ENCODE measurements at regions not wholly inside any gene's neighbourhood (a gene's known extent, or its start where the extent isn't known, plus 50 kb on each side); places are given as distances from the start of the nearest gene placed in this dataset.

DNA sequence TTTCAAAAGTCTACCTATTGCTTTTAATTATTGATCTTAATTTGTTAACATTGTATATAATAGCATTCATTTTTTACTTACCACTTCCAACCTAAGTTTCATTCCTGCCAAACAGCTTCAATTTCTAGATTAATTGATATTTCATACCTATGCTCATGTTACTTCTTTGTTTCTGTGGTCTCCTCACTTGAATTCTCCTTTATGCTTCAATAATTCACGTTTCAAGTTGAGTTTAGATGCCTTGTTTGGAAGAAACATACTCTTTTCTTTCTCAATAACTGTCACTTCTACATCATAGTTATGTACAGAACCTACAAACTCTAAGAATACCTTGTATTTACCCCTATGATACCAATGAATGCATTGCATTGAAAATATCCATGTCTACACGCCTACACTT lies 862.2 kb upstream of the LRATD1 start:
- no peak for DNase-seq (ENCODE audit: low read depth in 1 of 2, low spot score in 1 of 2)
- TF ChIP-seq, protein P1, sequence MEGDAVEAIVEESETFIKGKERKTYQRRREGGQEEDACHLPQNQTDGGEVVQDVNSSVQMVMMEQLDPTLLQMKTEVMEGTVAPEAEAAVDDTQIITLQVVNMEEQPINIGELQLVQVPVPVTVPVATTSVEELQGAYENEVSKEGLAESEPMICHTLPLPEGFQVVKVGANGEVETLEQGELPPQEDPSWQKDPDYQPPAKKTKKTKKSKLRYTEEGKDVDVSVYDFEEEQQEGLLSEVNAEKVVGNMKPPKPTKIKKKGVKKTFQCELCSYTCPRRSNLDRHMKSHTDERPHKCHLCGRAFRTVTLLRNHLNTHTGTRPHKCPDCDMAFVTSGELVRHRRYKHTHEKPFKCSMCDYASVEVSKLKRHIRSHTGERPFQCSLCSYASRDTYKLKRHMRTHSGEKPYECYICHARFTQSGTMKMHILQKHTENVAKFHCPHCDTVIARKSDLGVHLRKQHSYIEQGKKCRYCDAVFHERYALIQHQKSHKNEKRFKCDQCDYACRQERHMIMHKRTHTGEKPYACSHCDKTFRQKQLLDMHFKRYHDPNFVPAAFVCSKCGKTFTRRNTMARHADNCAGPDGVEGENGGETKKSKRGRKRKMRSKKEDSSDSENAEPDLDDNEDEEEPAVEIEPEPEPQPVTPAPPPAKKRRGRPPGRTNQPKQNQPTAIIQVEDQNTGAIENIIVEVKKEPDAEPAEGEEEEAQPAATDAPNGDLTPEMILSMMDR (IDR thresholded peaks at IDR 0.05; ENCODE audit: low read depth, low read length), result no peak
- Histone ChIP-seq H3K9me3 (ENCODE audit: low read depth) (no peaks in the 10 kb centered on the region), H3K36me3 (no peaks in the 10 kb centered on the region), H3K27ac (no peak overlapping the region), H3K4me1 (ENCODE audit: low read depth) (no peaks in the 10 kb centered on the region), H3K4me3 (no peak overlapping the region), H3K27me3 (no peaks in the 10 kb centered on the region)

DNA sequence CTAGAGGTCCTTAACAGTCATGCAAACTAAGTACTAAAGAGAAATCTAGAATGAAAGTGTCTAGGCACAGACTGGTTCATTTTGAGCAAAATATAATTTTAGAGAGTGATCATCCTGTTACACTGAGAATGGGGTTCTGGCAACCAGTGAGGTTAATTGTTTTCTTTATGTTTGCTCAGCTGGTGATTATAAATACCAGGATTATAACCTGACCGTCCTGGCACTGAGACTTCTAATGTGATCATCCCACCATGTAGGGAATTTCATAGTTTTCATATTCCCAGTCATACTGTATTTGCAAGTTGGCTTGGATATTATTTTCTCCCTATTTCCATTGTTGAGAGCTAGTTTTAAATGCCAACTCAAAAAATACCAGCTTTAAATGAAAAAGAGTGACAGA lies 852.5 kb upstream of the LRATD1 start:
- no peaks in the 10 kb centered on the region for H3K36me3 ChIP-seq
- no peaks in the 10 kb centered on the region for H3K27me3 ChIP-seq
- no peak for DNase-seq (ENCODE audit: low read depth in 1 of 2, low spot score in 1 of 2)
- H3K4me3 ChIP-seq, result no peak overlapping the region
- H3K9me3 ChIP-seq (ENCODE audit: low read depth), result no peaks in the 10 kb centered on the region
- no peaks in the 10 kb centered on the region for H3K4me1 ChIP-seq (ENCODE audit: low read depth)
- no peak overlapping the region for H3K27ac ChIP-seq
- TF ChIP-seq, protein P1 (IDR thresholded peaks at IDR 0.05; ENCODE audit: low read depth, low read length), result no peak

DNA sequence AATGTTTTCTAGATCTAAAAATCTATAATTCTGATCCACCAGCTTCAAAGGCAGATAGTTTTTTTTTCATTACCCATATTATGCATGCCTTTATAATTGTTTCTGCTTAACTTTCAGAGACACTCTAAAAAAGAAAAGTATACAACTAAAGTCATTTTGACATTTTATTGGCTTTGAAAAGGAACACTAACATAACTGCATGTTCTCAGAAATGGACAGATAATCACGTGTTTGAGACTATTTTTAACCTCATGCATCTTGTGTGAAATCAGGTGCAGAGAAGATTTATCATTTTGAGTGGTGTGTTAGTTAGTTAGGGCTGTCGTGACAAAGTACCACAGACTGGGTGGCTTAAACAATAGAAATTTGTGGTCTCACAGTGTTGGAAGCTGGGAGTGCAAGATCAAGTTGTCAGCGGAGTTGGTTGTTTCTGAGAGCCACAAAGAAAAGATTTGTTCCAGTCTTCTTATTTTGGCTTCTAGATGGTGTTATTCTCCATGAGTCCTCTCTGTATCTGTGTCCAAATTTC lies 841.4 kb upstream of the LRATD1 start:
- H3K36me3 ChIP-seq, result no peaks in the 10 kb centered on the region
- no peak overlapping the region for H3K4me3 ChIP-seq
- TF ChIP-seq, protein P1 (IDR thresholded peaks at IDR 0.05; ENCODE audit: low read depth, low read length), result no peak
- H3K27me3 ChIP-seq, result no peaks in the 10 kb centered on the region
- H3K9me3 ChIP-seq (ENCODE audit: low read depth), result no peaks in the 10 kb centered on the region
- no peaks in the 10 kb centered on the region for H3K4me1 ChIP-seq (ENCODE audit: low read depth)
- no peak for DNase-seq (ENCODE audit: low read depth in 1 of 2, low spot score in 1 of 2)
- no peak overlapping the region for H3K27ac ChIP-seq

DNA sequence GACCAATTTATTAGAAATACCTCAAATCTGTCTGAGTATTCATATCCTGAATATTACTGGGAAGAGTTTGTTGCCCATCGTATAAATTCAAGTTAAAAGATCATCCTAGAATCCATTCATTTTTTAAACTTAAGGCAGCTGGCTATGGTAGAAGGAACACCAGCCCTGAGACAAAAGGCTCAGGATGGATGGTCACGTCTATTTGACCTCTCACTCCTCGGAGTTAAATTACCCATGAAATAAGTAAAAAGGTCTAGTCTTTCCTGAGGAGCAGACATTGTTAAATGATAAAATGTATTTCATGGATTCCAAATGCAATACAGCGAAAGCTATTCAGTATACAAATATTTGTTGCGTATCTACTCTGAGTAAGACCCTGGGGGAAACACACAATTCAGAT lies 826.0 kb upstream of the LRATD1 start:
- no peaks in the 10 kb centered on the region for H3K36me3 ChIP-seq
- no peak for DNase-seq (ENCODE audit: low read depth in 1 of 2, low spot score in 1 of 2)

DNA sequence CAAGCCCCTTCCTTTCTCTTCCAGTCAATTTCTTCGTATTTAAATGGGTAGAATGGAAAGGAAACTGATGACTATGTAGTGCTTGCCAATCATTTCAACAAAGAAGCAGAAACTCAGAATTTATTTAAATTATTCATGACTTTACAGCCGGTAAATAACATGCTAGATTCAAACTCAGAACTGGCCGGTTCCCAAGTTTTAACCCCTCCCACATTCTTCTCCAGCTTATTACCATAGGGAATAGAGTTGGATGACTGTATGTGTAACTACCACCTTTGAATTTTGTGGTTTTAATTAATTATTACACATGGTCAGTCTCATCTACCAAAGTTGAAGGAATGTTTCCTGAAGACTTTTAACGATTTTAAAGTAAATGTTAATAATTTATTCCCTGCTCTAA lies 819.3 kb upstream of the LRATD1 start:
- TF ChIP-seq, protein P1 (IDR thresholded peaks at IDR 0.05; ENCODE audit: low read depth, low read length), result no peak
- Histone ChIP-seq H3K4me1 (ENCODE audit: low read depth) (no peaks in the 10 kb centered on the region), H3K4me3 (no peak overlapping the region), H3K27me3 (no peaks in the 10 kb centered on the region), H3K27ac (no peak overlapping the region), H3K9me3 (ENCODE audit: low read depth) (no peaks in the 10 kb centered on the region), H3K36me3 (no peaks in the 10 kb centered on the region)
- no peak for DNase-seq (ENCODE audit: low read depth in 1 of 2, low spot score in 1 of 2)

More for the DNA sequence above, 826.0 kb upstream of the LRATD1 start:
- Histone ChIP-seq H3K4me1 (ENCODE audit: low read depth) (no peaks in the 10 kb centered on the region), H3K4me3 (no peak overlapping the region), H3K27ac (no peak overlapping the region), H3K9me3 (ENCODE audit: low read depth) (no peaks in the 10 kb centered on the region), H3K27me3 (no peaks in the 10 kb centered on the region)
- TF ChIP-seq, protein P1 (IDR thresholded peaks at IDR 0.05; ENCODE audit: low read depth, low read length), result no peak

DNA sequence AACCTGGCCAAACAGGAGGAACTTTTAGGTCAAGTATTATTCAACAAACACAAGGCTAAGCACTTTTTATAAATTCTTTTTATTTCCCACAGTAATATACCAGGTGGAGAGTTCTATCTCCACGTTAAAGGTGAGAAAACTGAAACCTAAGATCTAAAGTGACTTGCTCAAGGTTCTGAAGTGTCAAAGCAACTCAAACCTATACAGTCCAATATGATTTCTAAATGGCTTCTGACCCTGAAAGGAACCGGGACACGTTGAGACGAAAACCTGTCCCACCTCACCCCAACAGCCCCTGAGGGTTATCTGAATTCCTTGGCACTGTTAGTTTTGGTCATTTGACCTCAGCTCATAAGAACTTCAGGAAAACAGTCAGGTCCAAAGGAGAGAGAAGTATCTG lies 814.5 kb upstream of the LRATD1 start:
- TF ChIP-seq, protein P1 (IDR thresholded peaks at IDR 0.05; ENCODE audit: low read depth, low read length), result no peak
- no peaks in the 10 kb centered on the region for H3K27me3 ChIP-seq

More for the DNA sequence above, 814.5 kb upstream of the LRATD1 start:
- Histone ChIP-seq H3K4me3 (no peak overlapping the region), H3K9me3 (ENCODE audit: low read depth) (no peaks in the 10 kb centered on the region), H3K36me3 (no peaks in the 10 kb centered on the region), H3K27ac (no peak overlapping the region), H3K4me1 (ENCODE audit: low read depth) (no peaks in the 10 kb centered on the region)
- no peak for DNase-seq (ENCODE audit: low read depth in 1 of 2, low spot score in 1 of 2)

Data from cardiac muscle cell (in vitro differentiated cells and primary cell).